ENCODE measurements at regions not wholly inside any gene's neighbourhood (a gene's known extent, or its start where the extent isn't known, plus 50 kb on each side); places are given as distances from the start of the nearest gene placed in this dataset.

- FAIRE-seq, result no peak
- H3K27me3 ChIP-seq, result no peaks in the 10 kb centered on the region
- H3K9me3 ChIP-seq, result no peaks in the 10 kb centered on the region
- no peak for TF ChIP-seq CTCF (IDR thresholded peaks at IDR 0.05)
- H3K36me3 ChIP-seq, result no peaks in the 10 kb centered on the region
- H3K27ac ChIP-seq, result no peak overlapping the region
- intact Hi-C loops (cut with DNase I), result no loop called here
- ATAC-seq, result no peak
- H3K4me1 ChIP-seq, result no peaks in the 10 kb centered on the region
- DNase-seq, result no peak
- WGBS, 2 donors, result 48 to 61% methylated on average over 2 of the region's 2 CpGs
- H3K4me3 ChIP-seq, result no peak overlapping the region
Observed at GRCh38 chr2:122758967-122759366, 1003.5 kb downstream of the TSN start.

- FAIRE-seq (no peak), ATAC-seq (no peak), DNase-seq (no peak)
- Histone ChIP-seq H3K4me1 (no peaks in the 10 kb centered on the region), H3K36me3 (no peaks in the 10 kb centered on the region), H3K9me3 (no peaks in the 10 kb centered on the region), H3K27me3 (no peaks in the 10 kb centered on the region), H3K27ac (no peak overlapping the region), H3K4me3 (no peak overlapping the region)
- no peak for TF ChIP-seq CTCF (IDR thresholded peaks at IDR 0.05)
- intact Hi-C loops (cut with DNase I), result no loop called here
- 34 to 44% methylated on average over 3 of the region's 3 CpGs for WGBS, 2 donors
Observed at GRCh38 chr2:122764014-122764413, 1008.6 kb downstream of the TSN start.

- H3K27ac ChIP-seq, result no peak overlapping the region
- TF ChIP-seq CTCF (IDR thresholded peaks at IDR 0.05), result no peak
- FAIRE-seq, result no peak
- no peaks in the 10 kb centered on the region for H3K9me3 ChIP-seq
- DNase-seq, result no peak
- no peak for ATAC-seq
- H3K27me3 ChIP-seq, result no peaks in the 10 kb centered on the region
- 75 to 76% methylated on average over 1 of the region's 1 CpG for WGBS, 2 donors
- no peaks in the 10 kb centered on the region for H3K36me3 ChIP-seq
- no peaks in the 10 kb centered on the region for H3K4me1 ChIP-seq
- H3K4me3 ChIP-seq, result no peak overlapping the region
- intact Hi-C loops (cut with DNase I), result no loop called here
Observed at GRCh38 chr2:122780251-122780650, 1024.8 kb downstream of the TSN start.

- intact Hi-C loops (cut with DNase I), result no loop called here
- no peak for ATAC-seq
- no peaks in the 10 kb centered on the region for H3K27me3 ChIP-seq
- no peak for FAIRE-seq
- DNase-seq, result no peak
- no peak overlapping the region for H3K27ac ChIP-seq
- TF ChIP-seq CTCF (IDR thresholded peaks at IDR 0.05), result no peak
- H3K4me3 ChIP-seq, result no peak overlapping the region
- no peaks in the 10 kb centered on the region for H3K9me3 ChIP-seq
- no peaks in the 10 kb centered on the region for H3K36me3 ChIP-seq
- no peaks in the 10 kb centered on the region for H3K4me1 ChIP-seq
- 83 to 95% methylated on average over 2 of the region's 2 CpGs for WGBS, 2 donors
Observed at GRCh38 chr2:122794100-122794499, 1038.6 kb downstream of the TSN start.

GRCh38 chr2:122795763-122796162, 1040.3 kb downstream of the TSN start:
- intact Hi-C loops (cut with DNase I), result no loop called here
- FAIRE-seq (no peak), DNase-seq (no peak), ATAC-seq (no peak)
- Histone ChIP-seq H3K27ac (no peak overlapping the region), H3K36me3 (no peaks in the 10 kb centered on the region), H3K9me3 (no peaks in the 10 kb centered on the region), H3K4me1 (no peaks in the 10 kb centered on the region), H3K27me3 (no peaks in the 10 kb centered on the region), H3K4me3 (no peak overlapping the region)
- no peak for TF ChIP-seq CTCF (IDR thresholded peaks at IDR 0.05)
- 65 to 74% methylated on average over 5 of the region's 5 CpGs for WGBS, 2 donors
